NB4 (cell line): ENCODE measurements at regions not wholly inside any gene's neighbourhood (a gene's known extent, or its start where the extent isn't known, plus 50 kb on each side); places are given as distances from the start of the nearest gene placed in this dataset.

ENCODE experiments used
- CTCF ChIP-seq: IDR thresholded peaks from one replicate; pipeline ENCODE4 v1.5.1; 2012; ENCODE audit warnings: low read depth, low read length
- MAX ChIP-seq: IDR thresholded peaks from 2 replicates; pipeline ENCODE4 v1.6.1; 2011; ENCODE audit warnings: low read depth, low read length
- MYC ChIP-seq: IDR thresholded peaks from 2 replicates; pipeline ENCODE4 v1.6.1; 2011; ENCODE audit warnings: low read depth, low read length
- POLR2A ChIP-seq: IDR thresholded peaks from 2 replicates; pipeline ENCODE4 v1.6.1; 2011; ENCODE audit warnings: mild to moderate bottlenecking; ENCODE audit not compliant: insufficient read length; ENCODE audit errors: extremely low read depth

- no peak for TF ChIP-seq POLR2A
- TF ChIP-seq CTCF: no peak
- no peak for TF ChIP-seq MAX
- TF ChIP-seq MYC: no peak
Observed at GRCh38 chr10:9069136-9069535, 1014.6 kb downstream of the GATA3 start.
